Endothelial cell of umbilical vein (primary cell): ENCODE measurements at regions not wholly inside any gene's neighbourhood (a gene's known extent, or its start where the extent isn't known, plus 50 kb on each side); places are given as distances from the start of the nearest gene placed in this dataset.
"Not testable (repeated sequence)": the region's sequence is repeated elsewhere in the genome, so short reads cannot be mapped to it uniquely, and the experiment has no call there.

Source experiments
- EZH2 ChIP-seq: IDR thresholded peaks from 2 replicates; pipeline ENCODE4 v1.6.1; 2012; ENCODE audit warnings: borderline replicate concordance, low read depth, mild to moderate bottlenecking, moderate library complexity, low read length, inconsistent platforms; ENCODE audit not compliant: severe bottlenecking
- FOS ChIP-seq: IDR thresholded peaks from 2 replicates; pipeline ENCODE4 v1.6.1; 2011; ENCODE audit warnings: mild to moderate bottlenecking, low read length, moderate library complexity, borderline replicate concordance; ENCODE audit not compliant: insufficient read depth
- MAX ChIP-seq: IDR thresholded peaks from 2 replicates; pipeline ENCODE4 v1.6.1; 2011; ENCODE audit not compliant: insufficient read depth, insufficient read length
- POLR2AphosphoS5 ChIP-seq: IDR thresholded peaks from 2 replicates; pipeline ENCODE4 v1.6.1; 2012; ENCODE audit warnings: low read depth, mild to moderate bottlenecking, control low read depth, low read length, moderate library complexity; ENCODE audit not compliant: insufficient read depth
- TF ChIP-seq, protein P1 (sequence below), 2 donors: IDR thresholded peaks; 1 replicate in 1 of 2; 2 replicates in 1 of 2; pipeline ENCODE4 v1.5.1; 2011; ENCODE audit warnings: low read length in 2 of 2, mild to moderate bottlenecking in 2 of 2, moderate library complexity in 2 of 2, control low read depth in 1 of 2, inconsistent platforms in 1 of 2, low read depth in 1 of 2; ENCODE audit not compliant: insufficient read depth in 1 of 2; ENCODE audit errors: extremely low read depth in 1 of 2

DNA sequence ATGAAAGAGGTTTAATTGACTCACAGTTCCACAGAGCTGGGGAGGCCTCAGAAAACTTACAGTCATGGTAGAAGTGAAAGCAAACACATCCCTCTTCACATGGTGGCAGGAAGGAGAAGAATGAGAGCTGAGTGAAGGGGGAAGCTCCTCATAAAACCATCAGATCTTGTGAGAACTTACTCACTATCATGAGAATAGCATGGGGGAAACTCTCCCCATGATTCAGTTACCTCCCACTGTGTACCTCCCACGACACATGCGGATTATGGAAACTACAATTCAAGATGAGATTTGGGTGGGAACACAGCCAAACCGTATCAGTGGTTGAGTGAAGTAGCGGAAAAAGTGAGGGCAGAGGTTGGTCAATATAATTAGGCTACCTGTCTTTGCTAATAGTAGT is 538.3 kb downstream of the KIF2B start:
- TF ChIP-seq, protein P1, sequence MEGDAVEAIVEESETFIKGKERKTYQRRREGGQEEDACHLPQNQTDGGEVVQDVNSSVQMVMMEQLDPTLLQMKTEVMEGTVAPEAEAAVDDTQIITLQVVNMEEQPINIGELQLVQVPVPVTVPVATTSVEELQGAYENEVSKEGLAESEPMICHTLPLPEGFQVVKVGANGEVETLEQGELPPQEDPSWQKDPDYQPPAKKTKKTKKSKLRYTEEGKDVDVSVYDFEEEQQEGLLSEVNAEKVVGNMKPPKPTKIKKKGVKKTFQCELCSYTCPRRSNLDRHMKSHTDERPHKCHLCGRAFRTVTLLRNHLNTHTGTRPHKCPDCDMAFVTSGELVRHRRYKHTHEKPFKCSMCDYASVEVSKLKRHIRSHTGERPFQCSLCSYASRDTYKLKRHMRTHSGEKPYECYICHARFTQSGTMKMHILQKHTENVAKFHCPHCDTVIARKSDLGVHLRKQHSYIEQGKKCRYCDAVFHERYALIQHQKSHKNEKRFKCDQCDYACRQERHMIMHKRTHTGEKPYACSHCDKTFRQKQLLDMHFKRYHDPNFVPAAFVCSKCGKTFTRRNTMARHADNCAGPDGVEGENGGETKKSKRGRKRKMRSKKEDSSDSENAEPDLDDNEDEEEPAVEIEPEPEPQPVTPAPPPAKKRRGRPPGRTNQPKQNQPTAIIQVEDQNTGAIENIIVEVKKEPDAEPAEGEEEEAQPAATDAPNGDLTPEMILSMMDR (IDR thresholded peaks at IDR 0.05; ENCODE audit: extremely low read depth in 1 of 2, insufficient read depth in 1 of 2, low read depth in 1 of 2, low read length in 2 of 2): not testable (repeated sequence)
- not testable (repeated sequence) for TF ChIP-seq FOS, POLR2AphosphoS5, MAX, EZH2
